Jurkat, Clone E6-1 (cell line): ENCODE measurements at regions not wholly inside any gene's neighbourhood (a gene's known extent, or its start where the extent isn't known, plus 50 kb on each side); places are given as distances from the start of the nearest gene placed in this dataset.
"Not testable (repeated sequence)": the region's sequence is repeated elsewhere in the genome, so short reads cannot be mapped to it uniquely, and the experiment has no call there.

Experiments
- DNase-seq: peaks from one replicate; pipeline ENCODE4 v3.0.0-alpha.2; 2011; ENCODE audit warnings: low read depth, low spot score
- H3K4me3 ChIP-seq: 2 replicates; pipeline ENCODE4 v1.5.1; 2011; ENCODE audit warnings: mild to moderate bottlenecking, low read length, control low read depth, moderate library complexity

DNA sequence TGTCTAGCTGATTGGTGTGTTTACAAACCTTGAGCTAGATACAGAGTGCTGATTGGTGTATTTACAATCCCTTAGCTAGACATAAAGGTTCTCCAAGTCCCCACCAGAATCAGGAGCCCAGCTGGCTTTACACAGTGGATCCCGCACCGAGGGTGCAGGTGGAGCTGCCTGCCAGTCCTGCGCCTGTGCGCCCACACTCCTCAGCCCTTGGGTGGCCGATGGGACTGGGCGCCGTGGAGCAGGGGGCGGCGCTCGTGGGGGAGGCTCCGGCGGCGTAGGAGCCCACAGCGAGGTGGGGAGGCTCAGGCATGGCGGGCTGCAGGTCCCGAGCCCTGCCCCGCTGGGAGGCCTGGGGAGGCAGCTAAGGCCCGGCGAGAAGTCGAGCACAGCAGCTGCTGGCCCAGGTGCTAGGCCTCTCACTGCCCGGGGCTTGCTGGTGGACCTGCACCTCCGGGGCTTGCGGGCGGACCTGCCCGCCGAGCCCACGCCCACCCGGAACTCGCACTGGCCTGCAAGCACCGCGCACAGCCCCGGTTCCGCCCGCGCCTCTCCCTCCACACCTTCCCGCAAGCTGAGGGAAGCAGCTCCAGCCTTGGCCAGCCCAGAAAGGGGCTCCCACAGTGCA, 51.0 kb upstream of the CDYL start:
- not testable (repeated sequence) for H3K4me3 ChIP-seq, DNase-seq

DNA sequence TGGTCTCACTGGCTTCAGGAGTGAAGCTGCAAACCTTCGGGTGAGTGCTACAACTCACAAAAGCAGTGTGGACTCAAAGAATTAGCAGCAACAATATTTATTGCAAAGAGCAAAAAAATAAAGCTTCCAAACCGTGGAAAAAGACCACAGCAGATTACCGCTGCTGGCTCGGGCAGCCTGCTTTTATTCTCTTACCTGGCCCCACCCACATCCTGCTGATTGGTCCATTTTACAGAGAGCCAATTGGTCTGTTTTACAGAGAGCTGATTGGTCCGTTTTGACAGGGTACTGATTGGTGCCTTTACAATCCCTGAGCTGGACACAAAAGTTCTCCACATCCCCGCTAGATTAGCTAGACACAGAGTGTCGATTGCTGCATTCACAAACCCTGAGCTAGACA, 51.5 kb upstream of the CDYL start:
- DNase-seq, H3K4me3 ChIP-seq: not testable (repeated sequence)

DNA sequence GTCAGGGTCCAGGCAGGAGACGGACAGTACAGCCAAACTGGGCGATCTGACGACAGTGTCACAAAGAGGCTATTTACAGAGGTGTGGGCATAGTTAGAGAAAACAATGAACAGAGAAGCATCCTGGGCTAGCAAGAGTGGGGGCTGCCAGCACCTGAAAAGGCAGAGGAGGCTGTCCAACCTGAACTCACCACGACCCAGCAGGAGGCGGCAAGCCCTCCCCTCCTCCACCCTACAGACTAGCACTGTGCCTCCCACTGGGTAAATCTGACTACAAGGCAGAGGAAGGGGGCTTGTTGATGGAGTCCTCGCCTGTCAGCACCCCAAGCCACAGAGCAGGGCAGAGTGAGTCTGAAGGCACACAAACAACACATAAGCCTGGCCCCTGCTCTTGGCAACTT, 52.8 kb upstream of the CDYL start:
- no peak overlapping the region for H3K4me3 ChIP-seq
- no peak for DNase-seq

DNA sequence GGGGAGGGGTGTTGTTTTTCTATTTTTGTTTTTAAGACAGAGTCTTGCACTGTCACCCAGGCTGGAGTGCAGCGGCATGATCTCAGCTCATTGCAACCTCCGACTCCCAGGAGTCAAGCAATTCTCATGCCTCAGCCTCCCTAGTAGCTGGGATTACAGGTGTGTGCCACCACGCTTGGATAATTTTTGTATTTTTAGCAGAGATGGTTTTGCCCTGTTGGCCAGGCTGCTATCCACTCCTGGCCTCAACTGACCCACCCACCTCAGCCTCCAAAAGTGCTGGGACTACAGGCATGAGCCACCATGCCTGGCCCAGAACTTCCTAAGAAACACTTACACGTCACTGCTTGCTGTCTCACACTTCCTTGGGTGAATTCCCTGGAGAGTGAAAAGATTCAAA, 54.8 kb upstream of the CDYL start:
- DNase-seq, H3K4me3 ChIP-seq: not testable (repeated sequence)

DNA sequence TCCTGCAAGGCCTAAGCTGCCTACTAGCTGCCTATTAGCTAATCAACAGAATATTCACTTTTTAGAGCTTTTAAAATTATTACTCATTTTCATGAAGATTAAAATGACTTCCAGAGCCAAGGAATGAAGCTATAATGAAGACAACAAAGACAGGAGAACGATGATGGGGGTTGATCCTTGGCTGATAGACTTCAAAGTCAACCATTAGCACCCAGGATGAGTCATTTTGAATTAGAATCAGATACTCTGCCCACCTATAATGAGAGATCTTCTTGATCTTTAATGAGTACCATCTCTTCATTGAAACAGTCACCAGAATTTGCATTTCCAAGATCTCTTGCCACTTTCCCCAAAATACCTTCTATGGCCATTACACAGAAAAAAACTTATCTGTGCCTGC, 56.7 kb upstream of the CDYL start:
- no peak for DNase-seq
- no peak overlapping the region for H3K4me3 ChIP-seq

DNA sequence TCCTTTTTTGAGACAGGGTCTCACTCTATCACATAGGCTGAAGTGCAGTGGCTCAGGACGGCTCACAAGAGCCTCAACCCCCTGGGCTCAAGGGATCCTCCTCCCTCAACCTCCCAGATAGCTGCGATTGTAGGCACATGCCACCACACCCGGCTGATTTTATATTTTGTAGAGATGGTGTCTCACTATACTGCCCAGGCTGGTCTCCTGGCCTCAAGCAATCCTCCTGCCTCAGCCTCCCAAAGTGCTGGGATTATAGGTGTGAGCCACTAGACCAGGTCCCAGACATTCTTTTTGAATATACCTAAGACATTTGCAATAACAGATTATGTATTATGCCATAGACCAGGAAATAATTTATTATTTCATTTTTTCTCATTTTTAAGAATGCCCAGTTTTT, 58.3 kb upstream of the CDYL start:
- no peak for DNase-seq

DNA sequence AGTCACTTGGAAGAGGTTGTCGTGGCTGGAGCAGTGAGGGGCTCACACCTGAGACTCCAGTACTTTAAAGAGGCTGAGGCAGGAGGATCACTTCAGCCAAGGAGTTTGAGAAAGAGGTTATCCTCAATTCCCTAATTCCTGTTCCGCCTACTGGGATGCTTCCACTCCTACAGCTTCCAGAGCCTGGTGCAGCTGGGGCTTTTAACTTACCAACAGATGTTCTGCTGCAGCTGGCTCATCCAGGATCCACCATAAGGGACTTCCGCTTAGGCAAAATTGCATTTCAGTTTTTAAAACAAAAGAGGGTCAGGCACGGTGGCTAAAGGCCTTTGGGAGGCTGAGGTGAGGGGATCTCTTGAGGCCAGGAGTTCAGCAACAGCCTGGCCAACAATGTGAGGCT, 59.1 kb upstream of the CDYL start:
- H3K4me3 ChIP-seq, result no peak overlapping the region
- DNase-seq, result no peak

More for the DNA sequence above, 58.3 kb upstream of the CDYL start:
- H3K4me3 ChIP-seq, result no peak overlapping the region

DNA sequence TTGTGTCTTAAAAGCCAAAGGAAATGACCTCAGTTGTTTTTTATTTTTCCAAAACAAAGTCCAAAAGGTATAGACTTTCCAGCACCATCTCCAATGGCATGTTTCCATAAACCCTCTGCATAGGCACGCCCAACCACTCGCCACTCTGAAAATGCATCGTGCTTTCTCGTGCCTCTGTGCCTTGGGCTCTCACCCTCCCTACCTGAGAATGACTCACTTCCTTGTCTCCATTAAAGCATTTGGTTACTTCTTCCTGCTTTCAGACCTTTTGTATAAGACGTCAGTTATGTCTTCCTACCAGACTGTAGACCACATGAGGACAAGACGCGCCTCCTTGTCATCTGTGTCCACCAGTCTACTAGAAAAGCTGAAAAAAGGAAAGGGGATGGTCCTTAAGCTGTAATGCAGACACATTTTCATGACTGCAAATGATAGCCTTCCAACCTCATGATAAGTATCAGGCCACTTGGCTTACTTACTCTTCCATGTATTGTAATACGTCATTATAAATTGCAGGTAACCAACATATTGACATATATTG, 61.2 kb upstream of the CDYL start:
- no peak for DNase-seq
- no peak overlapping the region for H3K4me3 ChIP-seq

DNA sequence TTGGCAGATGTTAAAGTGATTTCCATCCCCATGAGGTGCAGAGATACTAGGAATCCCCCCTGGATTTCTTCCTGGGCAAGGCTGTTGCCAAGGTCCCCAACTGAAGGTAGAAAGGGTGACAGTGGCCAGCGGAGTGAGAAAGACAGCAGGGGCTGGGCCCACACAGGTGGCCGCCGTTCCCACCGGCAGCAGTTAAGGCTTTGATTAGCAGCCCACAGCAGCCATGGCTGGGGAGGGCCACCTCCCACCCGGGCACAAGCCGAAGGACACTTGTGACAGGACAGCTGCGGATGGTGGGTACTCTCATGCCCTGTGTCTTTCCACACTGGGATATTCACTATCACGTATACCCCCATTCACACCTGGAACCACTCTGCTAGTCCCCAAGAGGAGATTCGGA, 63.9 kb upstream of the CDYL start:
- DNase-seq, result no peak

DNA sequence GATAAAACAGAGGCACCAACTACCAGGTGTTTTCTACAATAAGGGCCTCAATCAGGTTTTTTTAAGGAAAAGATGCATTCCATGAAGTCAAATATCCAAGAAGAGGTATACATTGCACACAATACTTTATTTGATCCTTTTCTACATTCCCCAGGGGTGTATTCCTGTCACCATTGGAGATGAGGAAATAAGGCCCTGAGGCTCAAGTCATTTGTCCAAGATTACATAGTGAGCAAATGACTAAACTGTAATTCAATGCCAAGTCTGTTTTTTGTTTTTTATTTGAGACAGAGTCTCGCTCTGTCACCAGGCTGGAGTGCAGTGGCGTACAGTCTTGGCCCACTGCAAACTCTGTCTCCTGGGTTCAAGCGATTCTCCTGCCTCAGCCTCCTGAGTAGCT, 69.2 kb upstream of the CDYL start:
- no peak overlapping the region for H3K4me3 ChIP-seq
- no peak for DNase-seq

More for the DNA sequence above, 63.9 kb upstream of the CDYL start:
- H3K4me3 ChIP-seq, result no peak overlapping the region

DNA sequence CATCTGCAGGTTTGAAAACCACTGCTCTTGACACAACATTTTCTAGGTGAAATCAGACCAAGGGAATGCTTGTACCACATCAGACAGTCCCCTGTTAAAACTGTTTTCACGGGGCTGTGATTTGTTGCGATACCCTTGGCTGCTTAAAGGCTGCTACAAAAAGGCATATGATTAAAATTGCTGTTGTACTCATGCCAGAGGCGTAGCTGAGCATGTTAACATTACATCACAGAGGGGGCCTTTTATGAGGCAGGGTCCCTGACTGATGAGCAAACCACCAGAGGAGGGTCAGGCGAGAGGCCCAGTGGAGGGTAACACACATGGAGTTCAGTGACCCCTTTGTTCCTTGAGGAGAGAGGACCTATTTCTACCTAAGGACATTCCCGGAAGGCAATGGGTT, 70.4 kb upstream of the CDYL start:
- no peak for DNase-seq
- no peak overlapping the region for H3K4me3 ChIP-seq

DNA sequence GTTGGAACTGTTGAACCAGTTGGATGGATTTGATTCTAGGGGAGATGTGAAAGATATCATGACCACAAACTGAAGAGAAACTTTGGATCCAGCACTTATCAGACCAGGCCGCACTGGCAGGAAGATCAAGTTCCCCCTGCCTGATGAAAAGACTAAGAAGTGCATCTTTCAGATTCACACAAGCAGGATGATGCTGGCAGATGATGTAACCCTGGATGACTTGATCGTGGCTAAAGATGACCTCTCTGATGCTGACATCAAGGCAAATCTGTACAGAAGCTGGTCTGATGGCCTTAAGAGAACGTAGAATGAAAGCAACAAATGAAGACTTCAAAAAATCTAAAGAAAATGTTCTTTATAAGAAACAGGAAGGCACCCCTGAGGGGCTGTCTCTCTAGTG, 72.8 kb upstream of the CDYL start:
- DNase-seq, result no peak
- H3K4me3 ChIP-seq, result no peak overlapping the region

DNA sequence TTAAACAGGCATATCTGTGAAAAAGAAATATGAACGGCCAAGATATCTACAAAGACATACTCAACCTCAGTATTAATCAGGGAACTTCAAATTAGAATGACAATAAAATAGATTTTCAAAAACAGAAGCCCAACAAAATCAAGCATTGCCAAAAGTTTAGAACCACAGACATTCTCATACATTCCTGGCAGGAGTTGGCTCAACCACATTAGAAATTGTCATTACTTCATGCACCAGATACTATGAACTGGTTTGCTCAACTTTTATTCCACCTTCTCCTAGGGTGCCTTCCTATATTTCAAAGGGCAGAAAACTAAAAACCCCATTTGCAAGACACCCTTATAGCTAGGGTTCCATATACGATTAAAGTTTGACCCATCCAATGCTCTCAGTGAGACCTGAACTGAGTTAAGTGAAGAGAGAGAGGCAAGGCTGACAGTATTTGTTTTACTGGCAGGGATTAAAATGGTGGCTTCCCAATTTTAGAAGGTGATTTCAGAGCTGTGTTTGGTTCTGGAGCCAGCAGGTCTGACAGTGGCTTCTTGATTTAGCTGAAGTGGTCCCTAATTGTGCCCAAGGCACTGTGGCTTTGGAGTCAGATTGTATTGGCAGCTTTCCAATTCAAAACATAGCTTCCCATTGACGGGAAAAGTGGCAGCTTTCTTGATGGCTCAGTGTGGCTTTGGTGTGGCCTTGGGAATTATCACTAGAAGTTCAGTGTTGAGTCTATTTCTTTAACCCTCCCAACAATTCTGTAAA, 77.1 kb upstream of the CDYL start:
- DNase-seq, result no peak
- H3K4me3 ChIP-seq, result no peak overlapping the region

DNA sequence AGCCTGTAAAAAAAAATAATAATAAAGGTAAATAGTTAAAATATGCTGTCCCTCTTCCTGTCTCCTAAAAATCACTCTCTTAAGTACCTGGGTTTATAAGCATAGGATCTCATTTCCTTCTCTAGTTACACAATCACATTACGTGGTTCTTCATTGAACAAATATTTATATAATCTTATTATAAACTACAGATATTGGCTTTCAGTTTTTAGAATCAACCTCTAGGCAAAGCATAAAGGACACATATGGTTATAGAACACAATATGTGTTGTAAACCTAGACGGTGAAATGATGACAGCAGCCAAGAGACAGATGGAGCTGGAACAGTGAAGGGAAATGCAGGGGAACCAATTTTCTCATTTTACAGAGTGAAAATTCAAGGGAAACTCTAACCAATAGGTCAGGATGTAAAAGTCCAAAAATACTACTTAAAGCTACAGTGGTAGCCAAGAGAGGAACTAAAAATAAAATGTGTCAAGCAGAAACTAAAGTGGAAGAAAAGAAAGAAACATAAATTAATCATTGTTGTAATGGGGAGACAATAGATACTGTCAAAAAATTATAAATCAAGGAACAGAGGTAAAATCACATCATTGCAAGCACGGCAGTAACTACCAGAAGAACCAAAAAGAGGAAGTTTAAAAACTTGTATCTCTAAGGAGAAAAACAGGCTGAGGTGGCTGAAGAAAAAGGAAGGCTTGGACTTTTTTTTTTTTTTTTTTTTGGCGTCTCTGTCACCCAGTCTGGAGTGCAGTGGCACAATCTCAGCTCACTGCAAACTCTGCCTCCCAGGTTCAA, 82.8 kb upstream of the CDYL start:
- H3K4me3 ChIP-seq, result no peak overlapping the region
- no peak for DNase-seq

DNA sequence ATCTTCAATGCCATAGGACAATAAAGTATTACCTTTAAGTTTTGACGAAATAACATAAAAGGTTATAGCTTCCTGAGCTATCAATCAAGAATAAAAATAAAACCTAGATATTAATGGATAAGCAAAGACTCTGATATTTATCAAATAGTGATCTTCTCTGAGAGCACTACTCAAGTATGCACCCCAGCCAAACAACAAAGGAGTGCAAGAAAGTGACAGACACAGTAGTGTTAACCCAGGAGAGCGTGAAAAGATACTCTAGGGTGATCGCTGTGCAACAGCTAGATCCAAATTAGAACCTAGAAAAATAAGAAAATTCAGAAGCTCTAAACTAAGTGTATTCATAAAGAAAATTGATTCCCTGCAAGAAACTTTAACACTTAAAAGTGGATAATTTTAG, 83.5 kb upstream of the CDYL start:
- no peak for DNase-seq
- no peak overlapping the region for H3K4me3 ChIP-seq

DNA sequence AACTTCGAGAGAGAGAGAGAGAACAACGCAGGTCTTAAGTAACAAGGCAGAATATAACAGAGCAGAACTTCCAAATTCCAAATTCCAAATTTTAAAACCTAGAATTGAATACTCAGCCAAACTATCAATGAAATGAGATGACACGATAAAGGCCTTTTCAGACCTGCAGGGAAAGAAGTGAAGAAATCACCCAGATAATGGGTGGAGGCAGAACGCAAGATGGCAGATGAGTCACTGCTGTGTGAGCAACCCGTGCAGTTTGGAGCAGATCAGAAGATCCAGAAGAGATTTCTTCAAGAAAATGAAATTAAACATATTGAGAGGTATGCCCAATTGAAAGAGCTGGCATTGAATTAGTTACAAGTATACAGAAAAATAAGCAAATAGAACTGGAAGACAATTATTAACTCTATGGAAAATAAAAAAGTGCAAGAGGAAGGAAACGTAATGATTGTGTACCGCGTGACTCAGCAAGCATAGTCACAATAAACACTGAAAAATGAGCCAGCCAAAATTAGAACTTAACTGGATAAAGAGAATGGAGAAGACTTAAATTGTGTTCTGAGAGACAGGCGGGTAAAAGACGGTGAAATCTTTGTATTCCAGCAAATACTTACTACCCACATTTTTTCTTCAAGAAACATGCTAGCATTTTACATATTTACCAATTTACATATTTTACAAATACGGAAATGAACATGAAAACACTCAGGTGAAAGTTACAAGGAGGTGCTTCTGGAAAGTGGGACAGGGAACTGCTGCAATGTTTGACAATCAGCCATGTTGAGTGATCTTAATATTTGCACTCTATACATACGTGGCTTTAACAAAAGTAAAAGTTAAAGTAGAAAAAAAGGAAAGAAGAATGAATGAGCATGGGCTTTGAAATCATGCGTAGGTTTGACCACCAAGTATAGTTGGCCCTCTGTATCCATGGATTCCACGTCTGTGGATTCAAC, 87.9 kb upstream of the CDYL start:
- DNase-seq, result no peak
- H3K4me3 ChIP-seq, result no peak overlapping the region

DNA sequence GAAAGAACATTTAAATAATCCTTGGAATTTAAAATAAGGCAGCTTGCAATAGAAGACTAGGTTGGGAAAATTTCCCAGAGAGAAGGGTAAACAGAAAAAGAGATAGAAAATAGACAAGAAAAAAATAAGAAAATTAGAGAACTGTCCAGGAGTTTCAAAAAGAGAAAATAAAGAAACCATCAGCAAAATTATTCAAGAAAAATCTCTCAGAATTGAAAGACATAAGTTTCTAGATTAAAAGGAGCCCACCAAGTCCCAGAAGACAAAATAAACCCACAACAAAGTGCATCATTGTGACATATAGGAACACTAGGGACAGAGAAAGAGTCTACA, 88.6 kb upstream of the CDYL start:
- no peak for DNase-seq
- no peak overlapping the region for H3K4me3 ChIP-seq

DNA sequence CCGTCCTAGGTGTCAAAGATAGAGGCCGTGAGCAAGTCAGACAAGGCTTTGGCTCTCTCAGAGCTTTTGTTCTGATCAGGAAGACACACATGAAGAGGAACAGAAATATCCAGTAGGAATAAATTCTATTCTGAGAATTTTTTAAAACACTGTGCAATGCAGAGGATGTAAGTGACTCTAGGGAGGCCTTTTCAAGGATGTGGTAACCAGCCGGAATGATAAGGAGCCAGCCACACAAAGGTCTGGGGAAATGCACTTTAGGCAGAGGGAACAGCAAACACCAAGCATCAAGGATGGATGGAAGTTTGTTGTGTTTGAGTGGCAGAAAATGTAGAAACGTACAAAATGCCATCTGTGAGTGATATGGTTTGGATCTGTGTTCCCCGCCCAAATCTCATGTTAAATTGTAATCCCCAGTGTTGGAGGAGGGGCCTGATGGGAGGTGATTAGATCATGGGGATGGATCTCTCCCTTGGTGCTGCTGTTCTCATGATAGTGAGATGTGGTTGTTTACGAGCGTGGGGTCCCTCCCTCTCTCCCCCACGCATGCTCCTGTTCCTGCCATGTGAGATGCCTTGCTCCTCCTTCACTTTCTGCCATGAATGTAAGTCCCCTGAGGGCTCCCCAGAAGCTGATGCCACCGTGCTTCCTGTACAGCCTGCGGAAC, 93.6 kb upstream of the CDYL start:
- no peak overlapping the region for H3K4me3 ChIP-seq
- no peak for DNase-seq
